ENCODE measurements at regions not wholly inside any gene's neighbourhood (a gene's known extent, or its start where the extent isn't known, plus 50 kb on each side); places are given as distances from the start of the nearest gene placed in this dataset.

GRCh38 chr7:52771177-52771576 lies 264.3 kb upstream of the POM121L12 start:
- no peak for TF ChIP-seq CTCF (IDR thresholded peaks at IDR 0.05; ENCODE audit: insufficient read depth, missing control alignments)
- DNase-seq (ENCODE audit: insufficient read length, low spot score) (no peak), FAIRE-seq (no peak)

GRCh38 chr7:52764492-52765169 lies 270.8 kb upstream of the POM121L12 start:
- FAIRE-seq: peak; percentile 79
- DNase-seq (ENCODE audit: insufficient read length, low spot score): no peak
- no peak for TF ChIP-seq CTCF (IDR thresholded peaks at IDR 0.05; ENCODE audit: insufficient read depth, missing control alignments)

- TF ChIP-seq CTCF (IDR thresholded peaks at IDR 0.05; ENCODE audit: insufficient read depth, missing control alignments): no peak
- FAIRE-seq: no peak
- DNase-seq (ENCODE audit: insufficient read length, low spot score): no peak
Observed at GRCh38 chr7:52758356-52758755, 277.1 kb upstream of the POM121L12 start.

- no peak for DNase-seq (ENCODE audit: insufficient read length, low spot score)
- TF ChIP-seq CTCF (IDR thresholded peaks at IDR 0.05; ENCODE audit: insufficient read depth, missing control alignments): no peak
- FAIRE-seq: no peak
Observed at GRCh38 chr7:52753855-52754254, 281.6 kb upstream of the POM121L12 start.

GRCh38 chr7:52752891-52753290 lies 282.5 kb upstream of the POM121L12 start:
- TF ChIP-seq CTCF (IDR thresholded peaks at IDR 0.05; ENCODE audit: insufficient read depth, missing control alignments): no peak
- FAIRE-seq (peak; percentile 6), DNase-seq (ENCODE audit: insufficient read length, low spot score) (no peak)

- FAIRE-seq (no peak), DNase-seq (ENCODE audit: insufficient read length, low spot score) (no peak)
- TF ChIP-seq CTCF (IDR thresholded peaks at IDR 0.05; ENCODE audit: insufficient read depth, missing control alignments): peak; percentile 48
Observed at GRCh38 chr7:52749880-52750279, 285.6 kb upstream of the POM121L12 start.

- TF ChIP-seq CTCF (IDR thresholded peaks at IDR 0.05; ENCODE audit: insufficient read depth, missing control alignments): no peak
- FAIRE-seq (no peak), DNase-seq (ENCODE audit: insufficient read length, low spot score) (no peak)
Observed at GRCh38 chr7:52747817-52748216, 287.6 kb upstream of the POM121L12 start.

All from D721Med (cell line).